OCI-LY7 (cell line): ENCODE measurements at regions not wholly inside any gene's neighbourhood (a gene's known extent, or its start where the extent isn't known, plus 50 kb on each side); places are given as distances from the start of the nearest gene placed in this dataset.

Experiments used
- BruUV-seq: library from RNA; stranded (reverse); fragments of 400-500 nt; replicated peaks from 2 replicates; lab custom pipeline; 2021; lab: Mats Ljungman, UMichigan
- CTCF ChIA-PET: fragments of 300-600 bp; sonication (Branson Sonifier 250); formaldehyde crosslinking; loops from one replicate; lab custom pipeline; 2022; ENCODE audit warnings: antibody characterized with exemption; ENCODE audit not compliant: unreplicated experiment; lab: Charles Lee
- POLR2A ChIA-PET: fragments of 300-600 bp; sonication (Branson Sonifier 250); formaldehyde crosslinking; loops from one replicate; lab custom pipeline; 2022; ENCODE audit warnings: antibody characterized with exemption; lab: Charles Lee
- DNase-seq: peaks from one replicate; pipeline ENCODE4 v3.0.0-alpha.2; 2015; ENCODE audit warnings: low spot score
- H2AFZ ChIP-seq: fragments of 200-600 bp; sonication (generic), shearing (Covaris generic); 2 replicates; pipeline ENCODE4 v1.6.1; 2014; ENCODE audit warnings: mild to moderate bottlenecking, antibody characterized with exemption, low read length, moderate library complexity
- H3K27ac ChIP-seq: fragments of 200-600 bp; sonication (generic); 2 replicates; pipeline ENCODE4 v1.5.1; 2014; ENCODE audit warnings: mixed run types, low read depth, mild to moderate bottlenecking, moderate library complexity, low read length, inconsistent platforms; ENCODE audit not compliant: poor library complexity, severe bottlenecking
- H3K36me3 ChIP-seq: fragments of 200-600 bp; sonication (generic); 2 replicates; pipeline ENCODE4 v1.6.1; 2014; ENCODE audit warnings: mild to moderate bottlenecking, antibody characterized with exemption, low read length, moderate library complexity, mixed read lengths; ENCODE audit not compliant: insufficient read depth
- H3K4me1 ChIP-seq: fragments of 200-600 bp; sonication (generic); 2 replicates; pipeline ENCODE4 v1.5.1; 2014; ENCODE audit warnings: mild to moderate bottlenecking, low read length; ENCODE audit not compliant: insufficient read depth, poor library complexity, severe bottlenecking
- H3K4me2 ChIP-seq: fragments of 200-600 bp; sonication (generic); 2 replicates; pipeline ENCODE4 v1.6.1; 2014; ENCODE audit warnings: mild to moderate bottlenecking, low read length
- H3K4me3 ChIP-seq: fragments of 200-600 bp; sonication (generic); 2 replicates; pipeline ENCODE4 v1.5.1; 2014; ENCODE audit warnings: mild to moderate bottlenecking, low read depth, low read length; ENCODE audit not compliant: poor library complexity, severe bottlenecking
- H3K79me2 ChIP-seq: fragments of 200-600 bp; sonication (generic); 2 replicates; pipeline ENCODE4 v1.6.1; 2016; ENCODE audit warnings: low read depth, mild to moderate bottlenecking, low read length, moderate library complexity, mixed read lengths; ENCODE audit not compliant: insufficient read depth
- H3K9me2 ChIP-seq: fragments of 200-600 bp; sonication (generic); 2 replicates; pipeline ENCODE4 v1.6.1; 2016; ENCODE audit warnings: mild to moderate bottlenecking, low read length, mixed read lengths; ENCODE audit not compliant: insufficient read depth
- H3K9me3 ChIP-seq: fragments of 200-600 bp; sonication (generic); 2 replicates; pipeline ENCODE4 v1.6.1; 2014; ENCODE audit warnings: mild to moderate bottlenecking, mixed run types, low read length, mixed read lengths
- H4K20me1 ChIP-seq: fragments of 200-600 bp; sonication (generic); 2 replicates; pipeline ENCODE4 v1.6.1; 2014; ENCODE audit warnings: mild to moderate bottlenecking, antibody characterized with exemption, low read length, moderate library complexity, mixed read lengths; ENCODE audit not compliant: insufficient read depth
- CTCF ChIP-seq: fragments of 200-600 bp; sonication (generic); conservative IDR thresholded peaks from 2 replicates; pipeline ENCODE4 v1.5.1; 2014; ENCODE audit warnings: mild to moderate bottlenecking, antibody characterized with exemption, low read length, moderate library complexity, mixed read lengths
- EZH2phosphoT487 ChIP-seq: fragments of 200-600 bp; sonication (generic); IDR thresholded peaks from 2 replicates; pipeline ENCODE4 v1.6.1; 2018; ENCODE audit warnings: low read depth, borderline replicate concordance, mild to moderate bottlenecking, mixed run types, antibody characterized with exemption, low read length, moderate library complexity, mixed read lengths
- intact Hi-C: fragments of 100-400 bp; cut with micrococcal nuclease; formaldehyde crosslinking; loops from one replicate; pipeline ENCODE4 v1.10.0; 2022; ENCODE audit not compliant: unreplicated experiment

DNA sequence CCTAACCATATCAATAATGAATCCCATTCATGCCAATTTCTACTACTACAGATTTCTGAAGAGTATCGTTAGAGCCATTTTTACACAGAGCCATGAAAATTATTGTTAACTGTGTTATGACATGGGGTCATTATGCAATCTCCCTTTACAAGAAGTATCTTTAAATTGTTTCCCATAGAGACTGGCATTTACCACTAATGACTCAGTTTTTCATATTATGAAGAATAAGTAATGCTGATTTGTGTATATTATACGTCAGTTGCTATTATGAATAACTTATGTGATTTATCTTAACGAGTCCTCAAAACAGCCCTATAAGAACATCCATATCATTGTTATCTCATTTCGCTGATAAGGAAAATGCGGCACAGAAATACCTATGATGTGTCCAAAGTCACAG lies 173.8 kb downstream of the KCNJ2 start:
- no peaks in the 10 kb centered on the region for H3K9me3 ChIP-seq
- ChIA-PET POLR2A (interaction anchor here (1.5 kb wide), 1 partner anchor 10 kb away, joined by 4 read pairs; no protein-coding TSS in a partner anchor), CTCF (no interaction called here)
- no peaks in the 10 kb centered on the region for H4K20me1 ChIP-seq
- intact Hi-C loops = no loop called here
- H3K36me3 ChIP-seq = no peaks in the 10 kb centered on the region
- no peak overlapping the region for H3K27ac ChIP-seq
- TF ChIP-seq CTCF (no peak), EZH2phosphoT487 (no peak)
- DNase-seq = no peak
- no peak overlapping the region for H3K4me3 ChIP-seq
- no TSS peak for BruUV-seq
- H2AFZ ChIP-seq = no peak overlapping the region
- no peaks in the 10 kb centered on the region for H3K4me1 ChIP-seq
- H3K4me2 ChIP-seq = no peak overlapping the region
- peaks cover 1% of the 10 kb centered on the region; the same call in 1 of the 2 replicates for H3K9me2 ChIP-seq
- H3K79me2 ChIP-seq = no peaks in the 10 kb centered on the region

DNA sequence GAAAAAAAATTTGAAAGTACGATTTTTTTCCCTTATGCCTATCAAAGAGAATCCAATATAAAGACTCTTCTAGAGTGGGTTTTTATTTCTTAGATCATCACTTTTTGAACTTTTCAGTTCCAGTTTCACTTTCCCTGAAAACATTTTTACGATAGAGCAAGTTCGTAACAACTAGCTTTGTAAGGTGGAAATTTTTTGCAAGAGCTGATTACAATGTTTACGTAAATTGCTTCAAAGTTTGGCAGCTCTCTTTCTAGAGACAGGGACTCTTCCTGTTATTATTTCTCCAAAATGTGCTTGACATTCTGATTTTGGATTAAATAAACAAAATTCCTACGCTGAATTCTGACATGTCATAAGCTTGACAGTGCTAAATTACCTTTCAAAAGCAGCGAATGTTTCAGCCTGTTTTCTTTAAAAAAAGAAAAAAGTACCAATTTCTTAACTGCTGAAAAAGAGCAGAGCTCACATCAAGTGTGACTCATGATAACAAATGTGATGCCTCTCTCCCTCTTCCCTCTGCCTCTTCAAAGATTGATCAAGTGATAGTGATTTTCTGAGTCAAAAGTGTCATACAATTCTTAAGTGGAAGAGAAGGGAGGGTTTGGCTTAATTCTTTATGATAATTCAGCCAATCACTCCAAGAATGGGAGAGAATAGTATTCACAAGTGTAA lies 175.2 kb downstream of the KCNJ2 start:
- Histone ChIP-seq H3K27ac (no peak overlapping the region), H3K36me3 (no peaks in the 10 kb centered on the region), H3K4me1 (no peaks in the 10 kb centered on the region), H3K9me2 (no peaks in the 10 kb centered on the region), H4K20me1 (no peaks in the 10 kb centered on the region), H2AFZ (no peak overlapping the region), H3K79me2 (no peaks in the 10 kb centered on the region), H3K4me3 (no peak overlapping the region), H3K4me2 (no peak overlapping the region), H3K9me3 (no peaks in the 10 kb centered on the region)
- TF ChIP-seq EZH2phosphoT487 = no peak
- no peak for TF ChIP-seq CTCF
- no peak for DNase-seq
- CTCF ChIA-PET = no interaction called here
- no TSS peak for BruUV-seq
- intact Hi-C loops = no loop called here
- POLR2A ChIA-PET = interaction anchor here (1.5 kb wide), 1 partner anchor 9 kb away, joined by 4 read pairs; no protein-coding TSS in a partner anchor

DNA sequence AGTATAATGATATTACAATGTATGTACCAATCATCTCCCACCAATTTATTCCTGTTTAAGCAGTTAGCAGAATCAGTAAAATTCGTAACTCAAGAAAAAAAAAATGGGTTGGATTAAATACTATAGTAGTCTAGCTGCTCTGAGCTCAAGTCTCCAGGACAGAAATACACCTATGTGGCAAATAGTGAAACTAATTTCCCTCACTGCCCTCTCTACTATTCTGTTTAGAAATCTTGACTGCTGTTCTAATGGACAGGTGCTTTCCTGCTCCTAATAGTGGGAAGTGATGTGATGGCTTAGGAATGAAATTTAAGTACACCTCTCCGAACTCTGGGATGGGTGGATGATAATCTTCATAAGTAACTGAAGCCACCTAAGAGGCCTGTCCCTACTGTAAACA lies 175.7 kb downstream of the KCNJ2 start:
- Histone ChIP-seq H3K36me3 (no peaks in the 10 kb centered on the region), H3K9me3 (no peaks in the 10 kb centered on the region), H3K79me2 (no peaks in the 10 kb centered on the region), H3K4me2 (no peak overlapping the region), H4K20me1 (no peaks in the 10 kb centered on the region), H3K27ac (no peak overlapping the region), H3K4me1 (no peaks in the 10 kb centered on the region), H3K4me3 (no peak overlapping the region), H3K9me2 (no peaks in the 10 kb centered on the region), H2AFZ (no peak overlapping the region)
- POLR2A ChIA-PET = no interaction called here
- no peak for DNase-seq
- BruUV-seq = no TSS peak
- TF ChIP-seq EZH2phosphoT487 = no peak
- no peak for TF ChIP-seq CTCF
- intact Hi-C loops = no loop called here
- CTCF ChIA-PET = no interaction called here
